ENCODE measurements at regions not wholly inside any gene's neighbourhood (a gene's known extent, or its start where the extent isn't known, plus 50 kb on each side); places are given as distances from the start of the nearest gene placed in this dataset.

GRCh38 chr7:86301301-86301700, 342.4 kb upstream of the GRM3 start:
- no peak for TF ChIP-seq CTCF (IDR thresholded peaks at IDR 0.05 in 2 of 3, conservative IDR thresholded peaks at IDR 0.05 in 1 of 3; ENCODE audit: borderline replicate concordance in 1 of 3, insufficient read depth in 1 of 3, low read depth in 2 of 3, low read length in 2 of 3)
- no peak for TF ChIP-seq EZH2 (IDR thresholded peaks at IDR 0.05)
- TF ChIP-seq ZNF274 (IDR thresholded peaks at IDR 0.05; ENCODE audit: low read depth, low read length) = no peak
- no peak for TF ChIP-seq ATF3 (IDR thresholded peaks at IDR 0.05)
- TF ChIP-seq EGR1 (IDR thresholded peaks at IDR 0.05; ENCODE audit: low read depth) = no peak
- TF ChIP-seq RAD21 (IDR thresholded peaks at IDR 0.05; ENCODE audit: low read depth) = no peak
- TF ChIP-seq POLR2A (IDR thresholded peaks at IDR 0.05; ENCODE audit: borderline replicate concordance, extremely low read depth, insufficient read depth, insufficient read length) = no peak
- TF ChIP-seq ZFX (IDR thresholded peaks at IDR 0.05) = no peak
- no peak for TF ChIP-seq SP1 (IDR thresholded peaks at IDR 0.05; ENCODE audit: low read depth)
- TF ChIP-seq SIN3A (IDR thresholded peaks at IDR 0.05; ENCODE audit: low read depth) = no peak
- TF ChIP-seq MAX (IDR thresholded peaks at IDR 0.05) = no peak
